ENCODE measurements at regions not wholly inside any gene's neighbourhood (a gene's known extent, or its start where the extent isn't known, plus 50 kb on each side); places are given as distances from the start of the nearest gene placed in this dataset.

- Histone ChIP-seq H3K79me2 (ENCODE audit: control insufficient read depth in 1 of 2, insufficient read depth in 2 of 2, low read length in 2 of 2) (no peaks in the 10 kb centered on the region), H3K18ac (ENCODE audit: extremely low read depth, low read length) (no peak overlapping the region), H2BK120ac (replicated peaks; ENCODE audit: low read depth, low read length) (no peak overlapping the region), H3K4me1 (replicated peaks in 1 of 4; ENCODE audit: control insufficient read depth in 3 of 4, insufficient read depth in 4 of 4, low read length in 3 of 4) (no peaks in the 10 kb centered on the region), H4K5ac (ENCODE audit: insufficient read length, low read depth, low read length) (no peak overlapping the region), H4K91ac (replicated peaks; ENCODE audit: insufficient read length, low read length) (no peak overlapping the region), H4K8ac (ENCODE audit: extremely low read depth, insufficient read depth, low read length) (no peak overlapping the region), H3K14ac (ENCODE audit: insufficient read length) (no peak overlapping the region), H3K9me3 (ENCODE audit: insufficient read depth in 2 of 2, low read depth in 1 of 2, low read length in 1 of 2) (no peaks in the 10 kb centered on the region), H4K20me1 (replicated peaks in 1 of 2; ENCODE audit: control insufficient read depth in 1 of 2, insufficient read depth in 2 of 2, low read length in 2 of 2) (no peaks in the 10 kb centered on the region), H2BK5ac (ENCODE audit: low read depth, low read length) (no peak overlapping the region), H3K23ac (ENCODE audit: insufficient read length) (no peak overlapping the region), H3K9ac (replicated peaks in 1 of 4; ENCODE audit: extremely low read depth in 1 of 4, low read depth in 3 of 4, low read length in 3 of 4) (no peak overlapping the region), H3K27me3 (replicated peaks in 1 of 4; ENCODE audit: control insufficient read depth in 3 of 4, extremely low read depth in 1 of 4, insufficient read depth in 3 of 4, low read length in 3 of 4) (no peaks in the 10 kb centered on the region), H3K23me2 (ENCODE audit: low read depth, low read length) (no peaks in the 10 kb centered on the region), H3K4me3 (ENCODE audit: extremely low read depth in 1 of 4, insufficient read depth in 2 of 4, low read depth in 3 of 4, low read length in 4 of 4) (no peak overlapping the region), H2AK5ac (ENCODE audit: low read depth, low read length) (no peak overlapping the region), H3K56ac (replicated peaks; ENCODE audit: insufficient read length, low read depth, low read length) (no peak overlapping the region), H3K4me2 (ENCODE audit: insufficient read depth in 1 of 2, low read depth in 2 of 2, low read length in 2 of 2) (no peak overlapping the region), H2AFZ (ENCODE audit: low read length) (no peak overlapping the region), H3K27ac (ENCODE audit: low read depth, low read length) (no peak overlapping the region), H2BK20ac (ENCODE audit: low read length) (no peak overlapping the region), H2BK12ac (ENCODE audit: low read depth, low read length) (no peak overlapping the region), H3K4ac (replicated peaks; ENCODE audit: insufficient read length, low read depth, low read length) (no peak overlapping the region), H3K36me3 (ENCODE audit: control insufficient read depth in 2 of 4, insufficient read depth in 4 of 4, low read length in 3 of 4) (no peaks in the 10 kb centered on the region), H3K79me1 (ENCODE audit: low read depth, low read length) (no peaks in the 10 kb centered on the region), H2BK15ac (ENCODE audit: low read length) (no peak overlapping the region)
- no peak for DNase-seq (ENCODE audit: low read depth in 1 of 2, low spot score in 2 of 2)
- ChIA-PET CTCF (ENCODE audit: partially characterized antibody) (no interaction called here), POLR2A (ENCODE audit: partially characterized antibody) (no interaction called here)
- no peak for FAIRE-seq
- WGBS, 2 experiments (ENCODE audit: extremely low coverage in 1 of 2, insufficient coverage in 1 of 2, insufficient read length in 1 of 2, insufficient replicate concordance in 2 of 2, low coverage in 1 of 2, low lambda C conversion rate in 2 of 2, missing lambda C conversion rate in 1 of 2) = 85% methylated on average over 2 of the region's 2 CpGs; no CpG with 5 or more reads in 1 of the 2 experiments
- TF ChIP-seq CBX8 (IDR thresholded peaks at IDR 0.05; ENCODE audit: borderline replicate concordance, low read depth, low read length) = no peak
- TF ChIP-seq, protein P1, sequence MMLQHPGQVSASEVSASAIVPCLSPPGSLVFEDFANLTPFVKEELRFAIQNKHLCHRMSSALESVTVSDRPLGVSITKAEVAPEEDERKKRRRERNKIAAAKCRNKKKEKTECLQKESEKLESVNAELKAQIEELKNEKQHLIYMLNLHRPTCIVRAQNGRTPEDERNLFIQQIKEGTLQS (IDR thresholded peaks at IDR 0.05; ENCODE audit: insufficient read depth, low read depth, low read length) = no peak
- no peak for TF ChIP-seq GABPA (IDR thresholded peaks at IDR 0.05; ENCODE audit: borderline replicate concordance, insufficient read depth, low read length)
- TF ChIP-seq RXRA (IDR thresholded peaks at IDR 0.05; ENCODE audit: insufficient read depth, low read depth, low read length) = no peak
- TF ChIP-seq CHD1 (IDR thresholded peaks at IDR 0.05; ENCODE audit: low read depth, low read length) = no peak
- no peak for TF ChIP-seq SIRT6 (IDR thresholded peaks at IDR 0.05; ENCODE audit: low read length)
- no peak for TF ChIP-seq TAF7 (optimal IDR thresholded peaks at IDR 0.05; ENCODE audit: borderline replicate concordance, low read depth, low read length)
- no peak for TF ChIP-seq RNF2 (IDR thresholded peaks at IDR 0.05; ENCODE audit: borderline replicate concordance, low read depth, low read length, missing control alignments, poor library complexity, severe bottlenecking)
- no peak for TF ChIP-seq CEBPB (IDR thresholded peaks at IDR 0.05; ENCODE audit: low read depth, low read length)
- no peak for TF ChIP-seq ASH2L (IDR thresholded peaks at IDR 0.05; ENCODE audit: low read length)
- no peak for TF ChIP-seq POLR2A (IDR thresholded peaks at IDR 0.05; ENCODE audit: control extremely low read depth in 1 of 2, low read depth in 2 of 2, low read length in 2 of 2)
- no peak for TF ChIP-seq SIX5 (IDR thresholded peaks at IDR 0.05; ENCODE audit: low read depth, low read length)
- TF ChIP-seq KDM5A (IDR thresholded peaks at IDR 0.05; ENCODE audit: low read length) = no peak
Observed at GRCh38 chr20:5670874-5671273, 60.1 kb upstream of the GPCPD1 start.

Measured in H1 (cell line).